ENCODE measurements at regions not wholly inside any gene's neighbourhood (a gene's known extent, or its start where the extent isn't known, plus 50 kb on each side); places are given as distances from the start of the nearest gene placed in this dataset.

DNA sequence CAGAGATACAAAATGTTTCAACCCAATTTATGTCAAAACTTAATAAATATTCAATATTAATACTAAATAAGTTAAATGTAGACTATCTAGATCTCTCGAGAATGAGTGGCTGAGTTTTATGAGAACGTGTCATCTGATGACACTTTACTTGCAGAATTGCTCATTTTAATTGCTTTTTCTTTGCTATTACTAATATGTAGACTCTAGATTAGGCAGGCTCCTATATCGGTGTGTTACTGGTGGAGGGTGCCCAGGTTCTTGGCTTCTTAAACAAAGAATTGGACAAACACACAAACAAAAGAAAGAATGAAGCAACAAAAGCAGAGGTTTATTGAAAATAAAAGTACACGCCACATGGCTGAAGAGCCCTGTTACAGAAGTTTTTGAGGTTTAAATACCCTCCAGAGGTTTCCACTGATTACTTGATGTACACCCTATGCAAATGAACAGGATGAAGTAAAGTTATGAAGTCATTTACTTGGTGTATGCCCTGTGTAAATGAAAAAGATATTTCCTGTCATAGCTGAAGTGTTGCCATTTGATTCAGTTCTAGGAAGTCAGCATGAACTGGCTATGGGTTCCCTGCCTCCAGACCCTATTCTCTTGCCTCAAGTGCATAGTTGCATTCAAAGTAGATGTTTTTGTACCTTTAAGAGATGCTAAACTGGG, 122.9 kb upstream of the ITGA4 start:
- no peak for TF ChIP-seq CTCF (IDR thresholded peaks at IDR 0.05; ENCODE audit: insufficient read depth, low read depth, low read length)
- TF ChIP-seq EZH2 (IDR thresholded peaks at IDR 0.05; ENCODE audit: insufficient read depth, low read length), result no peak
- DNase-seq (ENCODE audit: low read depth), result no peak
- no peak overlapping the region for H3K27ac ChIP-seq (ENCODE audit: low read depth, low read length)
- H3K4me2 ChIP-seq (ENCODE audit: low read length), result no peak overlapping the region
- Mint-ChIP-seq H3K27me3 (ENCODE audit: low read depth, unreplicated experiment) (no peaks in the 10 kb centered on the region), H3K27ac (ENCODE audit: unreplicated experiment) (no peak overlapping the region), H3K9me3 (ENCODE audit: unreplicated experiment) (no peaks in the 10 kb centered on the region), H3K4me1 (ENCODE audit: low read depth, unreplicated experiment) (no peaks in the 10 kb centered on the region), H3K4me3 (ENCODE audit: unreplicated experiment) (no peak overlapping the region), H3K36me3 (ENCODE audit: low read depth, unreplicated experiment) (no peaks in the 10 kb centered on the region)
- H3K79me2 ChIP-seq (ENCODE audit: insufficient read depth, low read length), result no peaks in the 10 kb centered on the region
- no peak for FAIRE-seq
- no peak overlapping the region for H2AFZ ChIP-seq (ENCODE audit: low read depth, low read length)
- H3K4me1 ChIP-seq (ENCODE audit: insufficient read depth, low read length), result no peaks in the 10 kb centered on the region
- H3K36me3 ChIP-seq (ENCODE audit: insufficient read depth, low read length), result no peaks in the 10 kb centered on the region
- H3K4me3 ChIP-seq (ENCODE audit: insufficient read depth, low read depth, low read length), result no peak overlapping the region
- no peaks in the 10 kb centered on the region for H3K9me3 ChIP-seq (ENCODE audit: insufficient read depth, low read depth, low read length)
- no peaks in the 10 kb centered on the region for H4K20me1 ChIP-seq (ENCODE audit: insufficient read depth, low read length)
- H3K9ac ChIP-seq (ENCODE audit: low read length), result no peak overlapping the region
- no peaks in the 10 kb centered on the region for H3K27me3 ChIP-seq (ENCODE audit: insufficient read depth, low read length)

DNA sequence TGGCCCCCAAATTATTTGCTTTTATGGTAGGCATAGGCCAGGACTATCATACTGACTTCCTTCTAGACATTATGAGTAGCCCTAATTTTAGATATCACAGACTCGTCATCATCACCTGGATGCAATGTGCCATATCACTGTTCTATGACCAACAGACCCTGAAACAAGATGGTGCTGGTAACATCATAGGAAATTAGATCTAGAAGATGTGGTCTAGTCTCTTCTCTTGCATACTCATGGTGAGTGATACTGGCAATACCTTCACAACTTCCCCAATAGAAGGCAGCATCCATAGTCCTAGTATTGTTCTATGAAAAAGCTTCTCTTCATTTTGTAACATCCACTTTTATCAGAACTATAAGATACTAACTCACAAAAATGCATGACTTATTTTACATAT, 116.3 kb upstream of the ITGA4 start:
- TF ChIP-seq CTCF (IDR thresholded peaks at IDR 0.05; ENCODE audit: insufficient read depth, low read depth, low read length), result no peak
- no peak for TF ChIP-seq EZH2 (IDR thresholded peaks at IDR 0.05; ENCODE audit: insufficient read depth, low read length)
- Mint-ChIP-seq H3K4me3 (ENCODE audit: unreplicated experiment) (no peak overlapping the region), H3K36me3 (ENCODE audit: low read depth, unreplicated experiment) (no peaks in the 10 kb centered on the region), H3K27me3 (ENCODE audit: low read depth, unreplicated experiment) (no peaks in the 10 kb centered on the region), H3K27ac (ENCODE audit: unreplicated experiment) (no peak overlapping the region), H3K4me1 (ENCODE audit: low read depth, unreplicated experiment) (peaks cover 4% of the 10 kb centered on the region), H3K9me3 (ENCODE audit: unreplicated experiment) (no peaks in the 10 kb centered on the region)
- Histone ChIP-seq H3K4me2 (ENCODE audit: low read length) (no peak overlapping the region), H3K4me3 (ENCODE audit: insufficient read depth, low read depth, low read length) (no peak overlapping the region), H3K27me3 (ENCODE audit: insufficient read depth, low read length) (no peaks in the 10 kb centered on the region), H3K27ac (ENCODE audit: low read depth, low read length) (no peak overlapping the region), H4K20me1 (ENCODE audit: insufficient read depth, low read length) (no peaks in the 10 kb centered on the region), H3K79me2 (ENCODE audit: insufficient read depth, low read length) (no peaks in the 10 kb centered on the region), H3K9me3 (ENCODE audit: insufficient read depth, low read depth, low read length) (no peaks in the 10 kb centered on the region), H3K36me3 (ENCODE audit: insufficient read depth, low read length) (no peaks in the 10 kb centered on the region), H3K9ac (ENCODE audit: low read length) (no peak overlapping the region), H3K4me1 (ENCODE audit: insufficient read depth, low read length) (no peaks in the 10 kb centered on the region), H2AFZ (ENCODE audit: low read depth, low read length) (no peak overlapping the region)
- DNase-seq (ENCODE audit: low read depth), result no peak
- no peak for FAIRE-seq

DNA sequence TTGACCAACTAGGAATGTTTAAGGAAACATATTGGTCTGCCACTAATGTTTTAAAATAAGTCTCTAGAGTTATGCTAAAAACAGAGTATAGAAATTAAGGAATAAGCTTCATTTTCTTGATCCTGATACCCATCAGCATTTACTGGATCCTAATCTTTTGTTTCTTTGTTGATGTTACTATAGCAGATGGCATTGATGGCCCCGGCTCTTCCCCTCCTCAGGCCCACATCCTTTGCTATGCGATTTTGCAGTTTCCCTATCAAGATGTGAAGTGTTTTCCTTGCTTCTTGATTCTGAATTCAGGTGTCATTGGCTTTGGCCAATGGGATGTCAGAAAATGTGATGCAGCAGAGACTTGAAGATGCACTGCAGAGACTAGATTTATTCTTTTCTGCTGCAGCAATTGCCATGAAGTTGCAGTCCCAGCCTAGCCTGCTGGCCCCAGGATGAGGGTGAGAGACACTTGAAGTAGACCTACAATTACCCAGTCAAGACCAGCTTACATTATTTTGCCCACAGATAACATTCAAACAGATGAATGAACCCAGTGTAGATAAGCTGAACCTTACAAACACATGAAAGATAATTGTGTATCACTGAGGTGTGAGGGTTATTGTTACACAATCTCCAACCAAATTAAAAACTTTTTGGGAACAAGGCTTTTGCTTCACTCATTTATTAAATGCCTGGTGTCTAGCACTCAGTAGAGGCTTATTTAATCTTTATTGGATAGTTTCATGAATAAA, 115.2 kb upstream of the ITGA4 start:
- Histone ChIP-seq H3K4me3 (ENCODE audit: insufficient read depth, low read depth, low read length) (no peak overlapping the region), H3K27ac (ENCODE audit: low read depth, low read length) (no peak overlapping the region), H3K36me3 (ENCODE audit: insufficient read depth, low read length) (no peaks in the 10 kb centered on the region), H2AFZ (ENCODE audit: low read depth, low read length) (no peak overlapping the region), H4K20me1 (ENCODE audit: insufficient read depth, low read length) (no peaks in the 10 kb centered on the region), H3K27me3 (ENCODE audit: insufficient read depth, low read length) (no peaks in the 10 kb centered on the region), H3K4me2 (ENCODE audit: low read length) (no peak overlapping the region), H3K79me2 (ENCODE audit: insufficient read depth, low read length) (no peaks in the 10 kb centered on the region), H3K4me1 (ENCODE audit: insufficient read depth, low read length) (no peaks in the 10 kb centered on the region), H3K9me3 (ENCODE audit: insufficient read depth, low read depth, low read length) (no peaks in the 10 kb centered on the region), H3K9ac (ENCODE audit: low read length) (no peak overlapping the region)
- Mint-ChIP-seq H3K36me3 (ENCODE audit: low read depth, unreplicated experiment) (no peaks in the 10 kb centered on the region), H3K27ac (ENCODE audit: unreplicated experiment) (no peak overlapping the region), H3K27me3 (ENCODE audit: low read depth, unreplicated experiment) (no peaks in the 10 kb centered on the region), H3K4me1 (ENCODE audit: low read depth, unreplicated experiment) (peaks cover 4% of the 10 kb centered on the region), H3K4me3 (ENCODE audit: unreplicated experiment) (no peak overlapping the region), H3K9me3 (ENCODE audit: unreplicated experiment) (no peaks in the 10 kb centered on the region)
- no peak for DNase-seq (ENCODE audit: low read depth)
- FAIRE-seq, result no peak
- TF ChIP-seq EZH2 (IDR thresholded peaks at IDR 0.05; ENCODE audit: insufficient read depth, low read length) (no peak), CTCF (IDR thresholded peaks at IDR 0.05; ENCODE audit: insufficient read depth, low read depth, low read length) (no peak)

Data from astrocyte (in vitro differentiated cells and primary cell).